Skin epidermis (tissue), 12 donors: ENCODE measurements at regions not wholly inside any gene's neighbourhood (a gene's known extent, or its start where the extent isn't known, plus 50 kb on each side); places are given as distances from the start of the nearest gene placed in this dataset.

Source experiments
- H3K27ac ChIP-seq, 21 experiments: fragments of 200-600 bp; sonication (generic) in 11 of 21; one replicate each; pipeline ENCODE4 v1.5.0; 2020; ENCODE audit warnings: mild to moderate bottlenecking in 3 of 21, inconsistent platforms in 2 of 21, moderate library complexity in 2 of 21
- H3K4me3 ChIP-seq, 7 experiments: fragments of 200-600 bp; sonication (generic) in 2 of 7; one replicate each; pipeline ENCODE4 v1.5.0; 2020; ENCODE audit warnings: inconsistent platforms in 2 of 7, mild to moderate bottlenecking in 2 of 7, moderate library complexity in 1 of 7

GRCh38 chr7:84701524-84702306 lies 485.1 kb downstream of the SEMA3D start:
- H3K27ac ChIP-seq = no peak overlapping the region

GRCh38 chr7:84700563-84701370 lies 486.1 kb downstream of the SEMA3D start:
- Histone ChIP-seq H3K27ac (no peak overlapping the region), H3K4me3 (no peak overlapping the region)

More at GRCh38 chr7:84701524-84702306, 485.1 kb downstream of the SEMA3D start:
- no peak overlapping the region for H3K4me3 ChIP-seq

- no peak overlapping the region for H3K4me3 ChIP-seq
These were observed 489.4 kb downstream of the SEMA3D start for GRCh38 chr7:84697506-84697905.

GRCh38 chr7:84693483-84693882 lies 493.4 kb downstream of the SEMA3D start:
- Histone ChIP-seq H3K4me3 (no peak overlapping the region), H3K27ac (no peak overlapping the region)

More at GRCh38 chr7:84697506-84697905, 489.4 kb downstream of the SEMA3D start:
- no peak overlapping the region for H3K27ac ChIP-seq

- H3K4me3 ChIP-seq = no peak overlapping the region
- no peak overlapping the region for H3K27ac ChIP-seq
These were observed 494.1 kb upstream of the SEMA3A start for GRCh38 chr7:84688671-84689070.

- Histone ChIP-seq H3K4me3 (no peak overlapping the region), H3K27ac (no peak overlapping the region)
These were observed 491.8 kb upstream of the SEMA3A start for GRCh38 chr7:84686373-84686772.

GRCh38 chr7:84684836-84685480 lies 490.4 kb upstream of the SEMA3A start:
- no peak overlapping the region for H3K27ac ChIP-seq
- no peak overlapping the region for H3K4me3 ChIP-seq

- no peak overlapping the region for H3K27ac ChIP-seq
- no peak overlapping the region for H3K4me3 ChIP-seq
These were observed 488.0 kb upstream of the SEMA3A start for GRCh38 chr7:84682543-84682942.

- Histone ChIP-seq H3K4me3 (no peak overlapping the region), H3K27ac (no peak overlapping the region)
These were observed 484.3 kb upstream of the SEMA3A start for GRCh38 chr7:84678841-84679240.

- Histone ChIP-seq H3K27ac (no peak overlapping the region), H3K4me3 (no peak overlapping the region)
These were observed 482.6 kb upstream of the SEMA3A start for GRCh38 chr7:84677117-84677732.

GRCh38 chr7:84675633-84676034 lies 481.0 kb upstream of the SEMA3A start:
- H3K27ac ChIP-seq = no peak overlapping the region
- no peak overlapping the region for H3K4me3 ChIP-seq

GRCh38 chr7:84674236-84674913 lies 479.8 kb upstream of the SEMA3A start:
- no peak overlapping the region for H3K4me3 ChIP-seq
- no peak overlapping the region for H3K27ac ChIP-seq

GRCh38 chr7:84669177-84669732 lies 474.7 kb upstream of the SEMA3A start:
- H3K27ac ChIP-seq = no peak overlapping the region
- H3K4me3 ChIP-seq = no peak overlapping the region

- no peak overlapping the region for H3K27ac ChIP-seq
- no peak overlapping the region for H3K4me3 ChIP-seq
These were observed 473.5 kb upstream of the SEMA3A start for GRCh38 chr7:84668116-84668515.

- no peak overlapping the region for H3K27ac ChIP-seq
- H3K4me3 ChIP-seq = no peak overlapping the region
These were observed 472.1 kb upstream of the SEMA3A start for GRCh38 chr7:84666651-84667050.

- H3K27ac ChIP-seq = no peak overlapping the region
- no peak overlapping the region for H3K4me3 ChIP-seq
These were observed 470.8 kb upstream of the SEMA3A start for GRCh38 chr7:84665339-84665738.

- Histone ChIP-seq H3K27ac (no peak overlapping the region), H3K4me3 (no peak overlapping the region)
These were observed 470.0 kb upstream of the SEMA3A start for GRCh38 chr7:84664626-84665025.

GRCh38 chr7:84663224-84663623 lies 468.6 kb upstream of the SEMA3A start:
- Histone ChIP-seq H3K4me3 (no peak overlapping the region), H3K27ac (no peak overlapping the region)

GRCh38 chr7:84658286-84658685 lies 463.7 kb upstream of the SEMA3A start:
- H3K4me3 ChIP-seq = no peak overlapping the region
- H3K27ac ChIP-seq = no peak overlapping the region
